Osteoblast (primary cell): ENCODE measurements at regions not wholly inside any gene's neighbourhood (a gene's known extent, or its start where the extent isn't known, plus 50 kb on each side); places are given as distances from the start of the nearest gene placed in this dataset.
"Not testable (repeated sequence)": the region's sequence is repeated elsewhere in the genome, so short reads cannot be mapped to it uniquely, and the experiment has no call there.

Source experiments
- DNase-seq: peaks from one replicate; pipeline ENCODE4 v3.0.0; 2011; ENCODE audit warnings: low spot score, mixed read lengths; ENCODE audit not compliant: insufficient read length; ENCODE audit errors: missing footprints
- H2AFZ ChIP-seq: 2 replicates; pipeline ENCODE4 v1.6.0; 2011; ENCODE audit warnings: mild to moderate bottlenecking, low read length
- H3K27ac ChIP-seq: 2 replicates; pipeline ENCODE4 v1.5.1; 2011; ENCODE audit warnings: mild to moderate bottlenecking, low read depth, low read length, moderate library complexity
- H3K27me3 ChIP-seq: 2 replicates; pipeline ENCODE4 v1.6.0; 2012; ENCODE audit warnings: mild to moderate bottlenecking, control low read depth, inconsistent platforms, low read length, moderate library complexity; ENCODE audit not compliant: insufficient read depth
- H3K36me3 ChIP-seq: 2 replicates; pipeline ENCODE4 v1.5.1; 2011; ENCODE audit warnings: mild to moderate bottlenecking, low read length, control low read depth, moderate library complexity; ENCODE audit not compliant: insufficient read depth
- H3K4me1 ChIP-seq: 2 replicates; pipeline ENCODE4 v1.5.1; 2011; ENCODE audit warnings: mild to moderate bottlenecking, low read length, control low read depth, moderate library complexity; ENCODE audit not compliant: insufficient read depth
- H3K4me2 ChIP-seq: 2 replicates; pipeline ENCODE4 v1.6.0; 2011; ENCODE audit warnings: mild to moderate bottlenecking, low read length; ENCODE audit not compliant: insufficient read depth
- H3K4me3 ChIP-seq: fragments of 200-600 bp; sonication (generic); 3 replicates; pipeline ENCODE4 v1.5.1; 2012; ENCODE audit warnings: mild to moderate bottlenecking, low read length, inconsistent platforms; ENCODE audit not compliant: insufficient read depth
- H3K79me2 ChIP-seq: 2 replicates; pipeline ENCODE4 v1.6.0; 2012; ENCODE audit warnings: mild to moderate bottlenecking, low read length, control low read depth, inconsistent platforms; ENCODE audit not compliant: insufficient read depth
- H3K9me3 ChIP-seq: 2 replicates; pipeline ENCODE4 v1.5.1; 2011; ENCODE audit warnings: low read depth, low read length, control low read depth
- H4K20me1 ChIP-seq: 2 replicates; pipeline ENCODE4 v1.6.0; 2012; ENCODE audit warnings: mild to moderate bottlenecking, low read length, control low read depth; ENCODE audit not compliant: insufficient read depth
- TF ChIP-seq, protein P1 (sequence below): IDR thresholded peaks from 2 replicates; pipeline ENCODE4 v1.5.1; 2011; ENCODE audit warnings: mild to moderate bottlenecking, low read depth, low read length, moderate library complexity; ENCODE audit errors: extremely low read depth

DNA sequence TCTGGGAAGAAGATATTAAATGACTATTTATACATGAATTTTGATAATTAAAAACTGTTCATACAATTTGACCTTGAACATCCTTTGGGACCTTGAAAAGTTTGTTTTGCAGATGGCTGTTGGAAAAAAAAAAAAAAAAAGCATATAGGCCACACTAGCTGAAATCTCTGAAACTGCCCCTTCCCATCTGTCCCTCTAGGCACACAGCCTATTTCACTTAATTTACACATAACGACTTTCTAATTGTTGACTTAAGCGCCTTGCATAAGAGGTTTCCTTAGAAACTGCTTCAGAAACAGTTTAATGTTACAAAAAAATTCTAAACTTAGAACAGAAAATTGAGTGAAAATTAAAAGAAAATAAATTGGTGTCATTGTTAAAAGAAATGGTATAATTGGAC is 131.0 kb downstream of the COX18 start:
- no peak overlapping the region for H2AFZ ChIP-seq
- no peaks in the 10 kb centered on the region for H3K27me3 ChIP-seq
- H4K20me1 ChIP-seq, result no peaks in the 10 kb centered on the region
- no peaks in the 10 kb centered on the region for H3K9me3 ChIP-seq
- TF ChIP-seq, protein P1, sequence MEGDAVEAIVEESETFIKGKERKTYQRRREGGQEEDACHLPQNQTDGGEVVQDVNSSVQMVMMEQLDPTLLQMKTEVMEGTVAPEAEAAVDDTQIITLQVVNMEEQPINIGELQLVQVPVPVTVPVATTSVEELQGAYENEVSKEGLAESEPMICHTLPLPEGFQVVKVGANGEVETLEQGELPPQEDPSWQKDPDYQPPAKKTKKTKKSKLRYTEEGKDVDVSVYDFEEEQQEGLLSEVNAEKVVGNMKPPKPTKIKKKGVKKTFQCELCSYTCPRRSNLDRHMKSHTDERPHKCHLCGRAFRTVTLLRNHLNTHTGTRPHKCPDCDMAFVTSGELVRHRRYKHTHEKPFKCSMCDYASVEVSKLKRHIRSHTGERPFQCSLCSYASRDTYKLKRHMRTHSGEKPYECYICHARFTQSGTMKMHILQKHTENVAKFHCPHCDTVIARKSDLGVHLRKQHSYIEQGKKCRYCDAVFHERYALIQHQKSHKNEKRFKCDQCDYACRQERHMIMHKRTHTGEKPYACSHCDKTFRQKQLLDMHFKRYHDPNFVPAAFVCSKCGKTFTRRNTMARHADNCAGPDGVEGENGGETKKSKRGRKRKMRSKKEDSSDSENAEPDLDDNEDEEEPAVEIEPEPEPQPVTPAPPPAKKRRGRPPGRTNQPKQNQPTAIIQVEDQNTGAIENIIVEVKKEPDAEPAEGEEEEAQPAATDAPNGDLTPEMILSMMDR, result no peak
- H3K79me2 ChIP-seq, result no peaks in the 10 kb centered on the region
- H3K4me2 ChIP-seq, result no peak overlapping the region
- no peak for DNase-seq
- H3K27ac ChIP-seq, result no peak overlapping the region
- no peaks in the 10 kb centered on the region for H3K4me1 ChIP-seq
- no peak overlapping the region for H3K4me3 ChIP-seq
- no peaks in the 10 kb centered on the region for H3K36me3 ChIP-seq

DNA sequence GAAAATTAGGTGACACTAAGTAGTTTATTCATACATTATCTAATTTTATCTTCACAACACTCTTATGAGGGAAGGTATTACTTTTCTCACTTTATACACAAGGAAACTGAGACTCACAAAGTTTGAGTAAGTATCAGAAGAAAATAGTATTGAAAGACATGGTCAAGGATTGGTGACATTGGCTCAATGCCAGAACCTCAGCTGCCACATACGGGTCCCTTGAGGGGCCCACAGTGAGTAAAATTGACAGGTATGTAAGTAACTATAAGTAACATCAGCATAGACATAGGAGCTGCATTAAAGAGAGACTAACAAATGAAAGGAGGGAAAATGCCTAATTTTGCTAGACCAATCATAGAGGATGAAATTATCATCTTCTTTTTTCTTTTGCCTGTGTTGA is 134.1 kb downstream of the COX18 start:
- TF ChIP-seq, protein P1, result no peak
- H3K4me3 ChIP-seq, result no peak overlapping the region
- H3K9me3 ChIP-seq, result no peaks in the 10 kb centered on the region
- H3K27ac ChIP-seq, result no peak overlapping the region
- no peaks in the 10 kb centered on the region for H4K20me1 ChIP-seq
- no peaks in the 10 kb centered on the region for H3K27me3 ChIP-seq
- no peak overlapping the region for H3K4me2 ChIP-seq
- no peaks in the 10 kb centered on the region for H3K79me2 ChIP-seq
- no peak overlapping the region for H2AFZ ChIP-seq
- no peaks in the 10 kb centered on the region for H3K4me1 ChIP-seq
- no peaks in the 10 kb centered on the region for H3K36me3 ChIP-seq
- no peak for DNase-seq

DNA sequence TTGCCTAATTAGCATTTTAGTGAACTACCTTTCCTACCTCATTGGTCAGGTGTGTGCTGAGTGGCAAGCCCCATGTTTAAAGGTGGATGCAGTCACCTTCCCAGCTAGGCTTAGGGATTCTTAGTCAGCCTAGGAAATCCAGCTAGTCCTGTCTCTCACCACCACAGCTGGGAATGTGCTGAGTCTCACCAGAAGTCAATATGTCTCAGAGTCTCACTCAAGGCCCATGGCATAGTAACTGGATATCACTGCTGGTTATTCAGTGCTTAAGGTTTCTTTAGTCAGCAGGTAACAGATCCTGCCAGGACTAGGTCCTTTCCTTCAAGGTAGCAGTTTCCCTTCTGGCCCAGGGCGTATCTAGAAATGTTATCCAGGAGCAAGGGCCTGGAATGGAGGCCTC is 136.5 kb downstream of the COX18 start:
- H3K4me1 ChIP-seq, result no peaks in the 10 kb centered on the region
- no peak for DNase-seq
- H3K27ac ChIP-seq, result no peak overlapping the region
- H4K20me1 ChIP-seq, result no peaks in the 10 kb centered on the region
- no peaks in the 10 kb centered on the region for H3K9me3 ChIP-seq
- H2AFZ ChIP-seq, result no peak overlapping the region
- H3K27me3 ChIP-seq, result no peaks in the 10 kb centered on the region
- H3K36me3 ChIP-seq, result no peaks in the 10 kb centered on the region
- no peak overlapping the region for H3K4me2 ChIP-seq
- TF ChIP-seq, protein P1, result no peak
- H3K4me3 ChIP-seq, result no peak overlapping the region
- no peaks in the 10 kb centered on the region for H3K79me2 ChIP-seq

DNA sequence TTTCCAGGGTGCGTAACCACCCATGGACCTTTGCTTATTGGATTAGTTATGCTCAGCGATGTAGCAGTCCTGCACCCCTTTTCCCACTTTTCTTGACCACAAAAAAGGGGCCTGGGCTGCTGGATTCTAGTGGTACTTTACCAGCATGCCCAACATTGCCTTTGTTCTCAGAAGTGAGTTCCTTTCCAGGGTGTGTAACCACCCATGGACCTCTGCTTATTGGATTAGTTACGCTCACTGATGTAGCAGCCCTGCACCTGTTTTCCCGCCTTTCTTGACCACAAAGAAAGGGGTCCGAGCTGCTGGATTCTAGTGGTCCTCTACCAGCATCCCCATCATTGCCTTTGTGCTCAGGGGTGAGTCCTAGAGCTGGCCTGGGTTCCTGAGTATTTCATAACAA is 138.2 kb downstream of the COX18 start:
- Histone ChIP-seq H2AFZ (no peak overlapping the region), H3K9me3 (no peaks in the 10 kb centered on the region), H3K27me3 (no peaks in the 10 kb centered on the region), H3K4me2 (no peak overlapping the region), H3K4me1 (no peaks in the 10 kb centered on the region), H3K4me3 (no peak overlapping the region), H3K36me3 (no peaks in the 10 kb centered on the region), H4K20me1 (no peaks in the 10 kb centered on the region), H3K79me2 (no peaks in the 10 kb centered on the region), H3K27ac (no peak overlapping the region)
- DNase-seq, result no peak
- TF ChIP-seq, protein P1, result no peak

DNA sequence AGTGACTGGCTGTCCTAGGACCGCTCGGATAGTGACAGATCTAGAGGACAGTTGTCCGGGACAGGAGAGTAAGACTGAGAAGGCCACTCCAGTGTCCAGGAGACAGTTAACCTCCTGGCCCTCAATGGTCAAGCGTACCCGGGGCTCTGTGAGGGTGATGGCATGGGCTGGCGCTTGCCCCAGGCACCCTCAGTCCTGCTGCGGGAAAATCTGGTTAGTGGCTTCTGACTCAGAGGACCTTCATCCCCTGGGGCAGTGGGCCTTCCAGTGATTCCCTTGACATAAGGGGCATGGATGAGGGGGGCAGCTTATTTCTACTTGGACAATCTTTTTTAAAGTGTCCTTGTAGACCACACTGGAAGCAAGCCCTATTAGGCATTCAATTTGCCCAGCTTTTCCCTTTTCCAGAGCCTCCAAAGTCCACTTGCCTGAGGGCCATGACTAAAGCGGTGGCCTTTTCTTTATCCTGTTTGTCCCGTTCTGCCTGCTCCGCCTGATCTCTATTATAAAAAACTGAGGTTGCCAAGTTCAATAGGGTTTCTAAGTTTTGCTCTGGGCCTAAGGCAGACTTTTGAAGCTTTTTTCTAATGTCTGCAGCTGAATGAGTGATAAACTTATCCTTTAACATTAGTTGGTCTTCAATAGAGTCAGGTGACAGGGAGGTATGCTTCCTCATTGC is 139.8 kb downstream of the COX18 start:
- DNase-seq, result not testable (repeated sequence)

More for the DNA sequence above, 139.8 kb downstream of the COX18 start:
- H3K27me3 ChIP-seq, H3K27ac ChIP-seq, H2AFZ ChIP-seq, H3K9me3 ChIP-seq, H4K20me1 ChIP-seq, H3K79me2 ChIP-seq, H3K36me3 ChIP-seq, H3K4me2 ChIP-seq, H3K4me3 ChIP-seq, H3K4me1 ChIP-seq: not testable (repeated sequence)
